HepG2 (cell line): ENCODE measurements at regions not wholly inside any gene's neighbourhood (a gene's known extent, or its start where the extent isn't known, plus 50 kb on each side); places are given as distances from the start of the nearest gene placed in this dataset.

ENCODE experiments used
- FOSL1 ChIP-seq: sonication (generic); formaldehyde crosslinking; IDR thresholded peaks from 2 replicates; pipeline ENCODE4 v1.9.0; 2021; ENCODE audit warnings: missing genetic modification reagents, borderline replicate concordance
- FOXP1 ChIP-seq, 2 experiments: fragments of 450-650 bp in 1 of 2; IDR thresholded peaks; 2 replicates each; pipeline ENCODE4 v1.6.1; 2017 to 2018; ENCODE audit warnings: antibody characterized with exemption in 1 of 2
- HOXD1 ChIP-seq: sonication (generic); formaldehyde crosslinking; IDR thresholded peaks from 2 replicates; pipeline ENCODE4 v1.5.0; 2020; ENCODE audit warnings: missing genetic modification reagents
- MAFG ChIP-seq: sonication (generic); formaldehyde crosslinking; IDR thresholded peaks from 2 replicates; pipeline ENCODE4 v1.5.1; 2020; ENCODE audit warnings: mild to moderate bottlenecking, missing genetic modification reagents
- MED13 ChIP-seq: sonication (generic); formaldehyde crosslinking; IDR thresholded peaks from 2 replicates; pipeline ENCODE4 v1.5.0; 2020; ENCODE audit warnings: missing genetic modification reagents
- MZF1 ChIP-seq: sonication (generic); formaldehyde crosslinking; IDR thresholded peaks from 2 replicates; pipeline ENCODE4 v1.8.1; 2023; ENCODE audit warnings: mild to moderate bottlenecking, missing genetic modification reagents, borderline replicate concordance
- NFE2 ChIP-seq: sonication (generic); formaldehyde crosslinking; IDR thresholded peaks from 2 replicates; pipeline ENCODE4 v1.4.0; 2020; ENCODE audit warnings: missing genetic modification reagents
- NFIB ChIP-seq: sonication (generic); formaldehyde crosslinking; IDR thresholded peaks from 2 replicates; pipeline ENCODE4 v1.9.0; 2021; ENCODE audit warnings: missing genetic modification reagents, mild to moderate bottlenecking, borderline replicate concordance
- NRL ChIP-seq: sonication (generic); formaldehyde crosslinking; IDR thresholded peaks from 2 replicates; pipeline ENCODE4 v1.5.0; 2020; ENCODE audit warnings: missing genetic modification reagents, mild to moderate bottlenecking, moderate library complexity, borderline replicate concordance
- PAF1 ChIP-seq: IDR thresholded peaks from 2 replicates; pipeline ENCODE4 v1.6.1; 2016; ENCODE audit warnings: missing genetic modification reagents, missing compliant biosample characterization
- PCBP2 ChIP-seq: fragments of 200-400 bp; formaldehyde crosslinking; optimal IDR thresholded peaks from 2 replicates; pipeline ENCODE3; 2018; ENCODE audit warnings: low read length, low read depth; ENCODE audit not compliant: poor library complexity, severe bottlenecking
- RFXAP ChIP-seq: sonication (generic); formaldehyde crosslinking; IDR thresholded peaks from 2 replicates; pipeline ENCODE4 v1.4.0; 2020; ENCODE audit warnings: missing genetic modification reagents, borderline replicate concordance
- STAT5B ChIP-seq: sonication (generic); formaldehyde crosslinking; IDR thresholded peaks from 2 replicates; pipeline ENCODE4 v1.4.0; 2020; ENCODE audit warnings: missing genetic modification reagents
- TAF15 ChIP-seq: fragments of 200-400 bp; formaldehyde crosslinking; IDR thresholded peaks from one replicate; pipeline ENCODE4 v1.6.1; 2018; ENCODE audit warnings: mild to moderate bottlenecking, low read depth, low read length; ENCODE audit not compliant: poor library complexity, severe bottlenecking
- TSC22D2 ChIP-seq: sonication (generic); formaldehyde crosslinking; IDR thresholded peaks from 2 replicates; pipeline ENCODE4 v1.5.1; 2020; ENCODE audit warnings: missing genetic modification reagents, mild to moderate bottlenecking, borderline replicate concordance
- ZBTB21 ChIP-seq: sonication (generic); formaldehyde crosslinking; IDR thresholded peaks from 2 replicates; pipeline ENCODE4 v1.4.0; 2020; ENCODE audit warnings: missing genetic modification reagents
- ZNF124 ChIP-seq: sonication (generic); formaldehyde crosslinking; IDR thresholded peaks from 2 replicates; pipeline ENCODE4 v1.4.0; 2020; ENCODE audit warnings: missing genetic modification reagents
- ZNF138 ChIP-seq: sonication (generic); formaldehyde crosslinking; IDR thresholded peaks from 2 replicates; pipeline ENCODE4 v1.5.0; 2020; ENCODE audit warnings: mild to moderate bottlenecking, low read depth, missing genetic modification reagents
- ZNF253 ChIP-seq: sonication (generic); formaldehyde crosslinking; IDR thresholded peaks from 2 replicates; pipeline ENCODE4 v1.8.0; 2022; ENCODE audit warnings: mild to moderate bottlenecking, missing genetic modification reagents, borderline replicate concordance
- ZNF331 ChIP-seq: sonication (generic); formaldehyde crosslinking; IDR thresholded peaks from 2 replicates; pipeline ENCODE4 v1.4.0; 2020; ENCODE audit warnings: missing genetic modification reagents
- ZNF546 ChIP-seq: sonication (generic); formaldehyde crosslinking; conservative IDR thresholded peaks from 2 replicates; pipeline ENCODE4 v1.8.1; 2023; ENCODE audit warnings: mild to moderate bottlenecking, missing genetic modification reagents
- ZNF552 ChIP-seq: sonication (generic); formaldehyde crosslinking; IDR thresholded peaks from 2 replicates; pipeline ENCODE4 v1.9.0; 2022; ENCODE audit warnings: missing genetic modification reagents, mild to moderate bottlenecking, borderline replicate concordance
- TF ChIP-seq, protein P1 (sequence below): sonication (generic); formaldehyde crosslinking; conservative IDR thresholded peaks from 2 replicates; pipeline ENCODE4 v1.4.0; 2020; ENCODE audit warnings: missing genetic modification reagents
- TF ChIP-seq, protein P2 (sequence below): sonication (generic); formaldehyde crosslinking; IDR thresholded peaks from 2 replicates; pipeline ENCODE4 v1.4.0; 2020; ENCODE audit warnings: mild to moderate bottlenecking, low read depth, missing genetic modification reagents
- TF ChIP-seq, protein P3 (sequence below): sonication (generic); formaldehyde crosslinking; IDR thresholded peaks from 2 replicates; pipeline ENCODE4 v1.4.0; 2020; ENCODE audit warnings: missing genetic modification reagents, borderline replicate concordance

DNA sequence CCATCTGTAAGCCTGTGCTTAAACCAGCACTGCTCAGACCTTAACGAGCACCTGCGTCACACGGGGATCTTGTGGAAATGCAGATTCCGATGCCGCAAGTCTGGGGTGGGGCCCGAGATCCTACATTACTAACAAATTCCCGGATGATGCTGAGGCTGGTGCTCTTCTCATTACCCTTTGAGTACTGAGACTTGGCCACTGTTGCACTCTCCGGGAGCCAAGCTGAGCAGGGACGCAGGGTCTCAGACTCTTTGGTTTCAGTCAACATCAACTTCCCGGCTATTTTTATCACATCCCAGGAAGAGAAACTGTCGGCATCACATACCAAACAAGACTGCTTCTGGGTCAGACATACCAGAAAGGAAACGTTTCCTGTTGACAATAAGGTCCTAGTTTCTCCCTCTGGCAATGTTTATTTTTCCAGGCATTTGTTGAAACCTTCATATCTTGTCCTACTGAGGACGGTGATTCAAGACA, 276.6 kb downstream of the SHQ1 start (continued):
- TF ChIP-seq HOXD1 (CRISPR knock-in tag): peak; percentile 36; the same call in 1 of the 2 replicates
- no peak for TF ChIP-seq NFE2
- TF ChIP-seq TSC22D2 (CRISPR knock-in tag): no peak
- TF ChIP-seq, protein P1, sequence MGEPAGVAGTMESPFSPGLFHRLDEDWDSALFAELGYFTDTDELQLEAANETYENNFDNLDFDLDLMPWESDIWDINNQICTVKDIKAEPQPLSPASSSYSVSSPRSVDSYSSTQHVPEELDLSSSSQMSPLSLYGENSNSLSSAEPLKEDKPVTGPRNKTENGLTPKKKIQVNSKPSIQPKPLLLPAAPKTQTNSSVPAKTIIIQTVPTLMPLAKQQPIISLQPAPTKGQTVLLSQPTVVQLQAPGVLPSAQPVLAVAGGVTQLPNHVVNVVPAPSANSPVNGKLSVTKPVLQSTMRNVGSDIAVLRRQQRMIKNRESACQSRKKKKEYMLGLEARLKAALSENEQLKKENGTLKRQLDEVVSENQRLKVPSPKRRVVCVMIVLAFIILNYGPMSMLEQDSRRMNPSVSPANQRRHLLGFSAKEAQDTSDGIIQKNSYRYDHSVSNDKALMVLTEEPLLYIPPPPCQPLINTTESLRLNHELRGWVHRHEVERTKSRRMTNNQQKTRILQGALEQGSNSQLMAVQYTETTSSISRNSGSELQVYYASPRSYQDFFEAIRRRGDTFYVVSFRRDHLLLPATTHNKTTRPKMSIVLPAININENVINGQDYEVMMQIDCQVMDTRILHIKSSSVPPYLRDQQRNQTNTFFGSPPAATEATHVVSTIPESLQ (CRISPR knock-in tag): no peak
- no peak for TF ChIP-seq RFXAP (CRISPR knock-in tag)
- TF ChIP-seq, protein P2, sequence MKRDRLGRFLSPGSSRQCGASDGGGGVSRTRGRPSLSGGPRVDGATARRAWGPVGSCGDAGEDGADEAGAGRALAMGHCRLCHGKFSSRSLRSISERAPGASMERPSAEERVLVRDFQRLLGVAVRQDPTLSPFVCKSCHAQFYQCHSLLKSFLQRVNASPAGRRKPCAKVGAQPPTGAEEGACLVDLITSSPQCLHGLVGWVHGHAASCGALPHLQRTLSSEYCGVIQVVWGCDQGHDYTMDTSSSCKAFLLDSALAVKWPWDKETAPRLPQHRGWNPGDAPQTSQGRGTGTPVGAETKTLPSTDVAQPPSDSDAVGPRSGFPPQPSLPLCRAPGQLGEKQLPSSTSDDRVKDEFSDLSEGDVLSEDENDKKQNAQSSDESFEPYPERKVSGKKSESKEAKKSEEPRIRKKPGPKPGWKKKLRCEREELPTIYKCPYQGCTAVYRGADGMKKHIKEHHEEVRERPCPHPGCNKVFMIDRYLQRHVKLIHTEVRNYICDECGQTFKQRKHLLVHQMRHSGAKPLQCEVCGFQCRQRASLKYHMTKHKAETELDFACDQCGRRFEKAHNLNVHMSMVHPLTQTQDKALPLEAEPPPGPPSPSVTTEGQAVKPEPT (CRISPR knock-in tag): no peak
- TF ChIP-seq FOXP1 (IDR thresholded peaks at IDR 0.05): no peak
- peak; percentile 82 for TF ChIP-seq FOXP1 (CRISPR knock-in tag; IDR thresholded peaks at IDR 0.05)
- no peak for TF ChIP-seq ZNF552 (CRISPR knock-in tag)
- no peak for TF ChIP-seq ZNF253 (CRISPR knock-in tag)
- no peak for TF ChIP-seq PCBP2
- no peak for TF ChIP-seq ZNF124 (CRISPR knock-in tag)
- no peak for TF ChIP-seq MZF1 (CRISPR knock-in tag)
- TF ChIP-seq, protein P3, sequence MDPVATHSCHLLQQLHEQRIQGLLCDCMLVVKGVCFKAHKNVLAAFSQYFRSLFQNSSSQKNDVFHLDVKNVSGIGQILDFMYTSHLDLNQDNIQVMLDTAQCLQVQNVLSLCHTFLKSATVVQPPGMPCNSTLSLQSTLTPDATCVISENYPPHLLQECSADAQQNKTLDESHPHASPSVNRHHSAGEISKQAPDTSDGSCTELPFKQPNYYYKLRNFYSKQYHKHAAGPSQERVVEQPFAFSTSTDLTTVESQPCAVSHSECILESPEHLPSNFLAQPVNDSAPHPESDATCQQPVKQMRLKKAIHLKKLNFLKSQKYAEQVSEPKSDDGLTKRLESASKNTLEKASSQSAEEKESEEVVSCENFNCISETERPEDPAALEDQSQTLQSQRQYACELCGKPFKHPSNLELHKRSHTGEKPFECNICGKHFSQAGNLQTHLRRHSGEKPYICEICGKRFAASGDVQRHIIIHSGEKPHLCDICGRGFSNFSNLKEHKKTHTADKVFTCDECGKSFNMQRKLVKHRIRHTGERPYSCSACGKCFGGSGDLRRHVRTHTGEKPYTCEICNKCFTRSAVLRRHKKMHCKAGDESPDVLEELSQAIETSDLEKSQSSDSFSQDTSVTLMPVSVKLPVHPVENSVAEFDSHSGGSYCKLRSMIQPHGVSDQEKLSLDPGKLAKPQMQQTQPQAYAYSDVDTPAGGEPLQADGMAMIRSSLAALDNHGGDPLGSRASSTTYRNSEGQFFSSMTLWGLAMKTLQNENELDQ (CRISPR knock-in tag): no peak
- TF ChIP-seq NFIB (CRISPR knock-in tag): no peak
- no peak for TF ChIP-seq PAF1 (CRISPR knock-in tag)
- no peak for TF ChIP-seq ZNF331
- no peak for TF ChIP-seq ZBTB21
- no peak for TF ChIP-seq STAT5B (CRISPR knock-in tag)
- TF ChIP-seq ZNF138 (CRISPR knock-in tag): no peak
- no peak for TF ChIP-seq MED13 (CRISPR knock-in tag)
- no peak for TF ChIP-seq TAF15
- TF ChIP-seq MAFG (CRISPR knock-in tag): no peak
- no peak for TF ChIP-seq ZNF546 (CRISPR knock-in tag)
- TF ChIP-seq FOSL1: no peak
- TF ChIP-seq NRL (CRISPR knock-in tag): no peak
